DMS114 treated with DMSO at 0.1 percent for 48 hours (cell line): ENCODE measurements at regions not wholly inside any gene's neighbourhood (a gene's known extent, or its start where the extent isn't known, plus 50 kb on each side); places are given as distances from the start of the nearest gene placed in this dataset.

Experiments used
- DNase-seq: peaks from one replicate; lab custom pipeline; 2025; ENCODE audit not compliant: unreplicated experiment; lab: John Stamatoyannopoulos, UW

DNA sequence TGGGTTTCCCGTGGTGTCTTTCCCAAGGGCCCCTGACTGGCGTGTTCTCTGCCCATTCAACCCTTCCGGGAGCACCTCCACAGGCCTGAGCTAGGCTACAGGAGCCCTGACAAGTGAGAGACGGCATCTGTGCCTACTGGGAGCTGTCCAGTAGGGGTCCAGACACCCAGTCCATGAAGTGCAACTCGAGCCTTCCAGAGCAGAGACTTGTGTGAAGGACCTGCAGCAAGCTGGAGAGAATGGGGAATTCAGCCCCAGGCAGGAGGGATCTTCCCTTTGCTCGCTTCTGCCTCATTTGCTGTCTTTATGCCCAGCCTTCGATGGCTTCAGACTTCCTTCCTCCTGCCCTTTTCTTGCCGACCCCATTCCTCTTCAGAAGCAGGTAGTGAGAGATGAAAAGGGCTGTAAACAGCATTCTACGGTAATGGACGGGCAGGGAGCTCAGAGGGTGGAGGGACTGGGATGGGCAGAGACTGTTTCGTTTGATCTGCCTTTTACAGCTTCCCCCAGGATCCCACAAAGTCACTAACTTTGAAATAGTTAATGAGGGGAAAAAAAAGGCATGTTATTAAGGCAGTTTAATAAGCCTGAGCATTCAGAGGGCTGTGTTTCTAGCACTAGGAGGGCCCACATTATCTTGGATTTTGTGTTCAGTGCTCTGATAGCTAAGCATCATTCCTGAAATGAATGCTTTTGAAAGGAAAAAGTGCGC, 327.6 kb downstream of the FGF9 start:
- DNase-seq = no peak

GRCh38 chr13:21999666-22000065, 328.8 kb downstream of the FGF9 start:
- no peak for DNase-seq

- DNase-seq = no peak
Observed at GRCh38 chr13:22000191-22000590, 329.3 kb downstream of the FGF9 start.

DNA sequence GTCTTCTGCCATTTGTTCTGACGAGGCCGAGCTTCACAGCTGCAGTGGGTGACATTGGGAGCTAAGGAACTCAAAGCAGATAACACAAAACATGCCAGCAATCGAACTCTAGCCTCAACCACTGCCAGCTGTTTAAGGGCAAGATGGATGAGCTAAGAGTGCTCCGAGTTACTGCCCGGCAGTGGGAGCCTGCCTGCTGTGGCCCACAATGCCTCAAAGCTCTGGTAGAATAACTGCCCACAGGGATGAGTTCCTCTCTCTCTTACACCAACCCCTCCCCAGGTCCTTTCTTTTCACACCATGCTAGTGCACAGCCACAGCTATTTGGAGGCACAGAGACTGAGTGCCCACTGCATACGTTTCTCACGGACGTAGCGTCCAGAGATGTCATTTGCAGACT, 330.5 kb downstream of the FGF9 start:
- no peak for DNase-seq

DNA sequence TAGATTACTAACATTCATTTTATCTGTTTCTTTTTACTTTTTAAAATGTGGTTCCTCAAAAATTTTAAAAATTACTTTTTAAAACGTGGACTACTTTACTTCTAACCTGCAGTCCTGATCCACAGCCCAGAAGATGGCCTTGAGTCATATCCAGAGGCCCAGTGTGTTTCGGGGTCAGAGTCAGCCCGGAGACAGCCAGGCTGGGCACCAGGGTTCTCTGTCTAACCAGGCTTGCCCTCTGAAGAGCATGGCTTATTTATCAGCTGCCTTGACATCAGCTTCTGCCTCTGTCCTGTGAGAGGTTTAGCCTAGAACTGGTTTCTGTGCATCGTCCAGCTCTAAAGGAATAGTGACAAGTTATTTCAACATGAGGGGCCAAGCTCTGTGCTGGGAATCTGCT, 332.0 kb downstream of the FGF9 start:
- DNase-seq = no peak

GRCh38 chr13:22009500-22009899, 338.6 kb downstream of the FGF9 start:
- DNase-seq = no peak

- DNase-seq = no peak
Observed at GRCh38 chr13:22009937-22010336, 339.1 kb downstream of the FGF9 start.

GRCh38 chr13:22012686-22013085, 341.8 kb downstream of the FGF9 start:
- no peak for DNase-seq

- no peak for DNase-seq
Observed at GRCh38 chr13:22014469-22014868, 343.6 kb downstream of the FGF9 start.

- no peak for DNase-seq
Observed at GRCh38 chr13:22017226-22017625, 346.4 kb downstream of the FGF9 start.

DNA sequence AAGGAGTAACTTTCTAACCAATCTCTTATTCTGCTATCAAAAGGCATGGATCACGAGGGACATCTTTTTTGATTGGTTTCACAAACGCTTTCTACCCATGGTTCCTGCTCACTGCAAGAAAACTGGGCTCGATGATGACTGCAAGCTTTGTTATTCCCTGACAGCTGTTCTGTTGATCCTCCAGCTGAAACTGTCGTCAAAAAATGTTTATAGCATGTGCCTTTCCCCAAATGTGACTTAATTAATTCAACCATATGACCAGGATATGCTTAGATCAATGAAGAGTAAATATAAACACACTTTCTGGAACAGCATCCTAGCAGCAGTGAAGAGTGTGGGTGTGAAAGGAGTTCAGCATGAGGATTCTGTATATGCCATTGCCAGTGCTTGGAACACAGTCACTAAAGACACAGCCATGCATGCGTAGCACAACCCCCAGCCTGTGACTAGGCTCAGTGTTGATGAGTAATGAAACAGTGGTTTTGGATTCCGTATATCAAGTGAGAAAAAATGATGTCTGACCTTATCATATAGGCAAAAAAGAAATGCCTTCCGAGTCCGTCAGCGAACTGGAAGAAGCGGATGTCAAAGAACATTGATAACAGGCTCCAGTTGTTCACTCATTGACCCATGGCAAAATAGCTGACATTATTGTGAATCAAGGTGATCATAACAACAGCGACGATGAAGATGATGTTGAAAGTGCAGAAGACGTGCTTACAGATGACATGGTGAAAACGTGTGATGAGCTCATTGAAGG, 347.4 kb downstream of the FGF9 start:
- no peak for DNase-seq

DNA sequence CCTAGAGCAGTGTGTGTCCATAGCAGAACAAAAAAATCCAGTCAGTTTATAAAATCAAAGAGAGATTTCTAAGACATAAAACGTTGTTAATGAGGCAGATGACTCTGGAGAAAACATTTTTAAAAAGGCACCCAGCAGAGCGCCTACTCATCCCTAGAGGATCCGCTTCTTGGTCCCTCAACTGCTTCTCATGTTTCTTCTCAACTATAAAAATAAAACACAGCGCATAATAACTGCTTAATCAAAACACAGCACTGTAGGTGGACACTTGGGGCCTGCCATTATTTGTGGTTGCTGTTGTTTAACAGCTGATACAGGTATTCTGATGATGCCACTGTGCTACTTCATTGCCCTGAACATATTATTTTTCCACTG, 347.9 kb downstream of the FGF9 start:
- DNase-seq = no peak

GRCh38 chr13:22024381-22024994, 353.6 kb downstream of the FGF9 start:
- DNase-seq = no peak

DNA sequence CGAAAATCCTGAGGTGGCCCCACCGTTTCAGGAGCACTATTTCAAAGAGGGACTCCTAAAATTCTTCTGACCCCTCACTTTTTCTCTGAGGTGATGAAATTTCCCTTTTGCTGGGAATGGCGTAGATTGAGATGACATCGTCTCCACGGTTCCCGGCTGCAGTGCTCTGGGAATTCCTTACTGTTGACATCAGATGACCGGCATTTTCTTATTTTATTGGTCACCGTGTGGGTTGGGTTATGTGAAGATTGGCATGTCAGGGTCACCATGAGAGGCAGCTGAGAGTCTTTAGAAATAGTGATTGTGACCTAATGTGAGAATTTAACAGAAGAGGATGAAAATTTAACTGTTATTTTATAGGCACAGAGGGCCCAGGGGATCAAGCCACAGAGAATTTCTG, 356.7 kb downstream of the FGF9 start:
- no peak for DNase-seq

GRCh38 chr13:22028831-22029230, 358.0 kb downstream of the FGF9 start:
- DNase-seq = no peak

DNA sequence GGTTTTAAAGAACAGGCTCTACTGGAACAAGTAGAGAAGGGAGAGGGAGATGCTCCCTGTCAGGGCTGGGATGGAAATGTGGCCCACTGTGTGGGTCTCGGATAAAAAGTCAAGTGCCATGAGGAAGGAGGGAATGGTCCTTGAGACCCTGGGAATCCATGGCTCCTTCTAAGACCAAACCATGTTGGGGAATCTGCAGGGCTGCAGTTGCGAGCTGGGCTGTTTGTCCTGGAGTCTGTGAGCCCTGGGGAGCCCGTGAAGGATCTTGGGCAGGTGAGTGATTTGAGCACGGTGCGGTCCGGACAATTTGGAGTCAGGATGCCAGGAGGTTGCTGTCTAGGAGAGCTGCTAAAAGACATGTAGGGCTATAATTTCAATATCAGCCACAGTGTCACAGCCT, 359.4 kb downstream of the FGF9 start:
- DNase-seq = no peak

GRCh38 chr13:22031702-22032286, 360.9 kb downstream of the FGF9 start:
- DNase-seq = no peak

DNA sequence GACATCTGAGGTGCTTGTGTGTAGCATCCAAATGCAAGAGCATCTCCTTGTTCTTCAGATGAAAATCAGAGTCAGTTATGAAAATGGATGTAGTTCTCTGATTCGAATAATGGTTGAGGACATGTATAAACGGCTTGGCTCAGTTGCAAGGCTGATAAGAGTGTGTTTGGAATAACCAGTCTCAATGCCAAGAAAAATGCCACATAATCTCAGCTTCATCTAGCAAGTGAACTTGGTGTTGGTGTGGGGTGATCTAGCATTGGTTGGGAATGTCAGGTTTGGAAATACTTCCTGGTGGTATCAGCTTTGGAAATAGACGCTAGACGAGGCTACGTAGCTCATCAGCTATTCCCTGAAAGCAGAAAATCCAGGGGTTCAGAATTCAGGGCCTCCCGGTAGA, 362.0 kb downstream of the FGF9 start:
- no peak for DNase-seq

DNA sequence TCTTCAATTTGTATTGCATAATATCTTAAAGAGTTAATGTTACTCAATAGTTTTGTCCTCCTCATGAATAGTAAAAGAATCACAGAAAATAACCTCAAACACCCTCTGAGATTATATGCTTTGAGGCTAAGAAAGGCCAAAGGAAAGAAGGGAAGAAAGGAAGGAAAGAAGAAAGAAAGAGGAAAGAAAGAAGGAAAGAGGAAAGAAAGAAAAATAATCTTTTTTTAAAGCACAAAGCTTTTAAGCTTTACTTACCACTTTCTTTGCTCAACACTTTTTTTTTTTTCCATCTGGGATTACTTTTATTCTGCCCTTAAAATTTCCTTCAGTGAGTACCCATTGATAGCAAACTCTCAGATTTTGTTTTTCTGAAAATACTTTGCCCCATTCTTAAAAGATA, 369.1 kb downstream of the FGF9 start:
- DNase-seq = no peak

GRCh38 chr13:22040810-22041364, 370.0 kb downstream of the FGF9 start:
- DNase-seq = no peak

- DNase-seq = no peak
Observed at GRCh38 chr13:22041741-22042140, 370.9 kb downstream of the FGF9 start.
